Stimulated activated CD4-positive, alpha-beta T cell treated with anti-CD3 and anti-CD28 coated beads, Interleukin-15, amount 100 ng/mL, for 1 hour (primary cell): ENCODE measurements at regions not wholly inside any gene's neighbourhood (a gene's known extent, or its start where the extent isn't known, plus 50 kb on each side); places are given as distances from the start of the nearest gene placed in this dataset.
"Not testable (repeated sequence)": the region's sequence is repeated elsewhere in the genome, so short reads cannot be mapped to it uniquely, and the experiment has no call there.

Source experiments
- DNase-seq, 2 donors: peaks; one replicate each; pipeline ENCODE4 v3.0.0-alpha.2; 2020; ENCODE audit warnings: low read depth in 1 of 2, low spot score in 1 of 2

DNA sequence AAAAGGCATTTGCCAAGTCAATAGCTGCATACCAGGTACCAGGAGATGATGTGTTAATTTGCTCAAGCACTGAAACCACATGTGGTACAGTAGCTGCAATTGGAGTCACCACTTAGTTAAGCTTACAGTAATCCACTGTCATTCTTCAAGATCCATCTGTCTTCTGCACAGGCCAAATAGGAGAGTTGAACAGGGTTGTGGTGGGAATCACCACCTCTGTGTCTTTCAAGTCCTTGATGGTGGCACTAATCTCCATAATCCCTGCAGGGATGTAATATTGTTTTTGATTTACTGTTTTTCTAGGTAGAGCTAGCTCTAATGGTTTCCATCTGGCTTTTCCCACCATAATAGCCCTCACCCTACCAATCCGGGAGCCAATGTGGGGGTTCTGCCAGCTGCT, 91.9 kb downstream of the FCRL5 start:
- DNase-seq, result no peak

DNA sequence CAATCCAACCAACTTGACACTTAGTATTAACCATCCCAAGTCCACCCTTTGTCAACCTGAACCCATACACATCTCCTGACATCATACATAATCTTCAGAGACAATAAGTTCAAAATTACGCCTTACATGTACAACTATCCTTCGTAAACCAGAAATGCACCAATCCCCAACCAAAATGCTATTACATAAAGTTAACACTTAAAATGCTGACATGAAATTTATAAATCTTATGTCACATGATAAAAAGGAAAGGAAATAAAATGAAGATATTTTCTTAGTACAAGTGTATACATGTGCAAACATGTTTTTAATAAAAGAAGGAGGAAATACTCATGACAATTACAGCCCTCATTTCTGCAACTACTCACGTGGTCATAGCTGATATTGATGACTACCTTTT, 95.0 kb downstream of the FCRL5 start:
- no peak for DNase-seq

DNA sequence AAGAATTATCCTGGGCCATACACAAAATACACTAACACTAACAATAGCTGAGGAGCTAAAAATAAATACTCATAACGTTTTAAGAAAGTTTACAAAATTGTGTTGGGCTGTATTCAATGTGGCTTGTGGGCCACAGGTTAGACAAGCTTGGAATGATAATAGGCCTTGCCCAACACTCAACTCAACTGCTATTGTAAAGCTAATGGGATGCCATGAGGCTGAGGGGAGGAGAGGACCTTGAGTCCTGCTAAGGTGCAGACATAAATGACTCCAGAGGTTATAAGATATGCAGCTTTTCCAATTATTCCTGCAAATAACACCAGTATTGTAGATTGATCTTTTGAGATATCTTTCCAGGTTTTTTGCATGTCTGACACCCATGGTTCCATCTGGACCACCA, 97.0 kb downstream of the FCRL5 start:
- DNase-seq, result no peak

DNA sequence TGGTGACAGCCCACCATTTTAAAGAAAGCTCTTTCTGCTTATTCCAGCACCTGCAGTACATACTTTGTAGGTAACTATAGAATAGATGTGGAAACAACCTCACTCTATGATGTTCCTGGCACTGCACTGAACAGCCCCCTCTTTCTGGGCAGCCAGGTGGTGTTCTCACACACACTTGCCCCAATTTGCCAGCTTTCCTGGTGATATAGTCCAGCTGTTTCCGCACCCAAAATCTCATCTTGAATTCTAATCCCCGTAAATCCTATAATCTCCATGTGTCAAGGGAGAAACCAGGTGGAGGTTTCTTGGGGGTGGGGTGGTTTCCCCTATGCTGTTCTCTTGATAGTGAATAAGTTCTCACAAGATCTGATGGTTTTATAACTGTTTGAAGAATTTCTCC, 102.2 kb downstream of the FCRL5 start:
- DNase-seq, result no peak

DNA sequence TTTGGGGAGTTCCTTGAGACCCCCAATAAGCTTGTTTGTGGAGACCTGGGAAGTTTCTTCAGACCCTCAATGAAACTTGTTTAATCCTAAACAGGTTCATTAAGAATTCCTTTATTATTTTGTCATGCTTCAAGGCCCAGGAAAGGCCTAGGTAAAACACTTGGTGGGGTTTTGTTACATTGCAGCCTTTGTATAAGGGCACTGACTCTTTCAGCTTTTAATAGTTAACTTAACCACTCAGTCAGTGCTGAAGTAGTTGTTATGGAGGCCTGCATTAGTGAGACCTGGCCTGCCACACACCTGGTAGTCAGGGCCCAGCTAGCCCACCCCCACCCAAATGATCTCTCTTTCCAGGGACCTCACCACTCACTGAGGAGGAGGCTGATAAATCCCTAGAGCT, 103.7 kb downstream of the FCRL5 start:
- no peak for DNase-seq

DNA sequence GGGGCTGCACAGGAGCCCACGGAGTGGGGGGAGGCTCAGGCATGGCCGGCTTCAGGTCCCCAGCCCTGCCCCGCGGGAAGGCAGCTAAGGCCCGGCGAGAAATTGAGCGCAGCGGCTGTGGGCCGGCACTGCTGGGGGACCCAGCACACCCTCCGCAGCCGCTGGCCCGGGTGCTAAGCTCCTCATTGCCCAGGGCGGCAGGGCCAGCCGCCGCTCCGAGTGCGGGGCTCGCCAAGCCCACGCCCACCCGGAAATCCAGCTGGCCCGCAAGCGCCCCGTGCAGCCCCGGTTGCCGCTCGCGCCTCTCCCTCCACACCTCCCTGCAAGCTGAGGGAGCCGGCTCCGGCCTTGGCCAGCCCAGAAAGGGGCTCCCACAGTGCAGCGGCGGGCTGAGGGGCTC, 106.0 kb downstream of the FCRL5 start:
- DNase-seq, result not testable (repeated sequence)

DNA sequence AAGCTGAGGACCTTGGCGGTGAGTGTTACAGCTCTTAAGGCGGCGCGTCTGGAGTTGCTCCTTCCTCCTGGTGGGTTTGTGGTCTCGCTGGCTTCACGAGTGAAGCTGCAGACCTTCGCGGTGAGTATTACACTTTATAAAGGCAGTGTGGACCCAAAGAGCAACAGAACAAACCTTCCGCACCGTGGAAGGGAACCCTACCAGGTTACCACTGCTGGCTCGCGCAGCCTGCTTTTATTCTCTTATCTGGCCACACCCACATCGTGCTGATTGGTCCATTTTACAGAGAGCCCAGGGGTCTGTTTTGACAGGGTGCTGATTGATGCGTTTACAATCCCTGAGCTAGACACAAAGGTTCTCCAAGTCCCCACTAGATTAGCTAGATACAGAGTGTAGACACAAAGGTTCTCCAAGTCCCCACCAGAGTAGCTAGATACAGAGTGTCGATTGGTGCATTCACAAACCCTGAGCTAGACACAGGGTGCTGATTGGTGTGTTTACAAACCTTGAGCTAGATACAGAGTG, 106.6 kb downstream of the FCRL5 start:
- not testable (repeated sequence) for DNase-seq

DNA sequence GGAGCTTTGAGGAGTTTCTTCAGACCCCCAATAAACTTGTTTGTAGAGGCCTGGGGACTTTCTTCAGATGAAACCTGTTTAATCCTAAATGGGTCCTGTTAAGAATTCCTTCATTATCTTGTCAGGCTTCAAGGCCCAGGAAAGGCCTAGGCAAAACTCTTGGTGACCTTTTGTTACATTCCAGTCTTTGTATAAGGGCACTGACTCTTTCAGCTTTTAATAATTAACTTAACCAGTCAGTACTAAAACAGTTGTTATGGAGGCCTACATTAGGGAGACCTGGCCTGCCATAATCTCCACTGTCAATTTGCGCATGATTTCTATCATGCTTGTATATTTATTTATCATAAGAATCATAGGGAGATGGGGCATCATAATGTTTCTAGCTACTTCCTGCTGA, 110.2 kb downstream of the FCRL5 start:
- DNase-seq, result no peak

DNA sequence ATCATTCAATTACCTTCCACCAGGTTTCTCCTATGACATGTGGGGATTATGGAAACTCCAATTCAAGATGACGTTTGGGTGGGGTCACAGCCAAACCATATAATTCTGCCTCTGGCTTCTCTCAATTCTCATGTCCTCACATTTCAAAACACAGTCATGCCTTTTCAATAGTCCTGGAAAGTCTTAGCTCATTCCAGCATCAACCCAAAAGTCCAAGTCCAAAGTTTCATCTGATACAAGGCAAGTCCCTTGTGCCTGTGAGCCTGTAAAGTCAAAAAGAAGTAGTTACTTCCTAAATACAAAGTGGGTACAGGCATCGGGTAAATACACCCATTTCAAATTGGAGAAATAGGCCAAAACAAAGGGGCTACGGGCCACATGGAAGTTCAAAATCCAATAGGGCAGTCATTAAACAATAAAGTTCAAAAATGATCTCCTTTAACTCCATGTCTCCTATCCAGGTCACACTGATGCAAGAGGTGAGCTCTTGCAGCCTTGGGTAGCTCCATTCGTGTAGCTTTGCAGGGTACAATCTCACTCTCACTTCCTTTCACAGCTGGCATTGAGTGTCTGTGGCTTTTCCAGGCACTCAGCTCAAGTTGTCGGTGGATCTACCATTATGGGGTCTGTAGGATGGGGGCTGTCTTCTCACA, 112.9 kb downstream of the FCRL5 start:
- DNase-seq, result no peak

DNA sequence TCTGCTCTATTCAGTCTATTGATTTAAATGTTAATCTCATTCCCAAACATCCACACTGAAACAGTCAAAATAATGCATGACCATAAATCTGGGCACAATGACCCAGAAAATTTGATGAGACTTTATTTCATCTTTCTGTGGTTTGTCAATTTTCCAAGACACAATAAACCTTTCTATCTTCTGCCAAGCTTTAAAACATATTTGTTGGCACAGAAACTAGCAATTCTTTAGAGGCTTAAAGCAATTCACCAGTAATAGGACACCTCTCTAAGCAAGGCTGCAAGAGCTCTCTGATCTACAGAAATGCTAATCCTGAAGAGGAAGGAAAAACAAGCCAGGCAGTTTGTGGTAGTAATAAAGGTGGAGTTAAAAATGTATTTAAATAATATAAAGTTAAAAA, 113.7 kb downstream of the FCRL5 start:
- no peak for DNase-seq

DNA sequence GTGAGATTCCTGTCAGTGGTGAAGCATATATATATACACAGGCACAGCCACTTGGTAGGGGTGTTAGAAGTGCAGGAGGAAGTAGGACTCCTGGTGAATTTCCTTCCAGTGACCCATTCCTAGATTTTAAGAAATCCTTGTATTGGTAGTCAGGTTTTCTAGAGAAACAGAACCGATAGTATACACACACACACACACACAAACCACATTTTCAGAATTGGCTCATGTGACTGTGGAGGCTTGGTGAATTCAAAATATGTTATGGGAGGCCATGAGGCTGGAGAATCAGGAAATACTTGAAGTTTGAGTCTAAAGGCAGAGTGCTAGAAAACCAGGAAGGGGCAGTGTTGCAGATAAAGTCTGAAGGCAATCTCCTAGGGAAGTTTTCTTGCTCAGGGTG, 114.2 kb downstream of the FCRL5 start:
- no peak for DNase-seq

DNA sequence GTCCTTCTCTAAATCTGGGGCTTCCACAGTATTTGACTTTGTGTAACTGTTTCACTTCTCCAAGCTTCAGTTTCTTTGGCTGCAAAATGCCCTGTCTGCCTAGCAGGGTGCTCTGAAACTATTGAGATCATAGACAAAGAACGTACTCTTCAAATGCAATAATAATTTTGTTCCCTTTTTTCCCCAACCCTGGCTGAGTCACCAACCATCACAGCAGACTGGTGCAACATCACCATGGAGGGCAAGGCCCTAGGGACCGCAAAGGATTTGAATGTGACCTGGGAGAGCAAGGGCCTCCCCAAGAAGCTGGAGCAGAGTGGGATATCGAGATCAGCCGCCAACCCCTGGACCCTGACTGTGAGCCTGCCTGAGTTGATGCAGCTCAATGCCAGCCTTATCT, 115.0 kb downstream of the FCRL5 start:
- DNase-seq, result no peak

DNA sequence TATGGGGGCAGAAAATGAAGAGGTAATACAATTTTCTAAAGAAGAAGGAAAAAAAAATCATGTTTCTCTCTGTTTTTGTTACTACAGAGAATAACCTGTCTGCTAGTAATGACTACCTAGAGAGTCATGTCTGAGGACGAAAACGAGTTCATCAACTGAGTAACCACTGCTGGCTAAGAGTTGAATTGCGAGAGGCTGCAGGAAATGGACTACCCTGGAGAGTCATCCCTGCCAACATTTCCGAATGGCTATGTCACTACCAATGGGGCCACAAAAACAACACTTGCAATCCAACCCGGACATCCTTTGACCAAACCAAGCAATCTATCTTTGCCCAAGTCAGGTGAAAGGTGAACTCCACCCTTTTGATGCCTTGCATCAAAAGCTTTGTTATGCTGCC, 120.6 kb downstream of the FCRL5 start:
- no peak for DNase-seq

DNA sequence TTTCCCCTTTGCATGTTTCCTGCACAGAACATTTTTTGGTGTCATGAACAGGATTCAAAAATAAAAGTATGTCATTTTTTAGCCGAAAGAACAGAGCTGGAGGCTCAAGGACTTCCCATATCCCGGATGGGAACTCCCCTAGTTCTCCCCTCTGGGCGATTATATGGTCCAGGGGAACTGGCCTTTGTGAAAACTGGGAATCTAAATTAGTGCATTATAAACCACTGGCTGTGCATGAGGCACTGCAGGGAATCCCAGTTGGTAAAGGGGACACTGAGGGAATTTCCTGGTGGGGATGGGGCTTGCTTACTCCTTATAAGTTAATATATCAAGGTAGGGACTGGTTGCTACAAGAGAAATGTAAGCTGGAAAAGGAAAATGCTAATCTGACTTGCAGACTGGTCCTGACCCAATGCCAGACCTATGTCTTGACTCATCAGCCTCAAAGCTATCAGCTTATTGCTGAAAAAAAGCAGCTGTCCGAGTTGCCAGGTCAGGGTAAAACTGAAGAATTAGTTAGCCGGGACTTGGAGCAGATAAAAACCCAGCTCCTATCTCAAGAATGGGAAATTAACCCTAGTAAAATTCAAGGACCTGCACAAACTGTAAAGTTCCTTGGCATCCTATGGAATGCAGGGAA, 122.6 kb downstream of the FCRL5 start:
- DNase-seq, result no peak

DNA sequence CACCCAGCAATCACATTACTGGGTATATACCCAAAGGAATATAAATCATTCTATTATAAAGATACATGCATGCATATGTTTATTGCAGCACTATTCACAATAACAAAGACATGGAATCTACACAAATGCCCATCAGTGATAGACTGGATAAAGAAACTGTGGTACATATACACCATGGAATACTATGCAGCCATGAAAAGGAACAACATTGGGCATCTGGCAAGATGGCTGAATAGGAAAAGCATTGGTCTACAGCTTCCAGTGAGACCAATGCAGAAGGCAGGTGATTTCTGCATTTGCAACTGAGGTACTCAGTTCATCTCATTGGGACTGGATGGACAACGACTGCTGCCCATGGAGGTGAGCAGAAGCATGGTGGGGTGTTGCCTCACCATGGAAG, 128.6 kb downstream of the FCRL5 start:
- not testable (repeated sequence) for DNase-seq

DNA sequence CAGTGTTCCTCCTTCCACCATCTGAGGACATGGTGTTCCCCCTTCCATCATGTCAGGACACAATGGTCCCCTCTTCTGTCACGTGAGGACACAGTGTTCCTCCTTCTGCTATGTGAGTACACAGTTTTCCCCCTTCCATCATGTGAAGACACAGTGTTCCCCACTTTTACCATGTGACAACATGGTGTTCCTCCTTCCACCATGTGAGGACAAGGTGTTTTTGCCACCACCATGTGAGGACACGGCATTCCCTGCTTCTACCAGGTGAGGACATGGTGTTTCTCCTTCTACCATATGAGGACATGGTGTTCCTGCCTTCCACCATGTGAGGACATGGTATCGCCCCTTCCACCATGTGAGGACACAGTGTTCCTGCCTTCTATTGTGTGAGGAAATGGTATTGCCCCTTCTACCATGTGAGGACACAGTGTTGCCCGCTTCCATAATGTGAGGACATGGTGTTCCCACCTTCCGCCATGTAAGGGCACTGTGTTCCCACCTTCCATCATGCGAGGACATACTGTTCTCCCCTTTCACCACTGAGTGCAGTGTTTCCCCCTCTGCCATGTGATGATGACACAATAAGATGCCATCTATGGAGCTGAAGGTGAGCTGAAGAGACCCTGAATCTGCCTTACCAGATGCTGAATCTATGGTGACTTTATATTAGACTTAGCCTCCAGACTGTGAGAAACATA, 132.3 kb downstream of the FCRL5 start:
- DNase-seq, result no peak

DNA sequence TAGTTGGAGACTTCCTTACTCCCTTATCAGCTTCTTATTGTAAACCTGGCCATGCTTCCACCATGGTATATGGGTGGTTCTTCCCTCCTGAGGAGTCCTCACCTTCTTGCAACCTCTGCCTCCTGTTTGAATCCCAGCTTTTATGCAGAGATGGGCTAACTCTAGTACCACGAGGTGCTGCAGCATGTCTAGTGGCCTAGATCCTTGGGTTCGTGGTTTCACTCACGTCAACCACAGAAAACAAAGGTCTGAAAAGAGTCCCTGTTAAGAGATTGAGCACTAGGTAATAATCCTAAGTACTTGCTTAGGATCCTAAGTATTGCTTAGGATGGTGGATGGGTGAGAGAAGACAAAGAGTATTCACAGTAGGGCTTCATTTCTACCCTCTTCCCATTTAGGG, 133.7 kb downstream of the FCRL5 start:
- no peak for DNase-seq

DNA sequence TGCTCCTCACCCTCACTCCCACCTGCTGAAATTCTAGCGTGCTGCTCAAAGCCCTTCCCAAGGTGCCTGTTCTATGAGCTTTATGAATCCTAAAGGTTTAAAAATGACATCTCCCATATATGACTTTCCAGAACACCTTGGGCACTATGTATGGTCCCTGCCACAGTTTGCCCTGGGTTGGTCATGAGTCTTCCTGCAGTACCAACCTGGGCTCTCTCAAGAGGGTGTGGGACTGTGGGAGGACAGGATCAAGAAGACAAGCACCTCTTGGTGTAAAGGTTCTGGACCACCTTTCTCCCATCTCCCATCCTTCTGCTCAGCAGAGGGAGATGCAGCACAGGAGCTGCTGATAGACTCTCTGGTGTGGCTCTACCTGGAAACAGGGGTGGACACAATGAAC, 134.1 kb downstream of the FCRL5 start:
- no peak for DNase-seq

DNA sequence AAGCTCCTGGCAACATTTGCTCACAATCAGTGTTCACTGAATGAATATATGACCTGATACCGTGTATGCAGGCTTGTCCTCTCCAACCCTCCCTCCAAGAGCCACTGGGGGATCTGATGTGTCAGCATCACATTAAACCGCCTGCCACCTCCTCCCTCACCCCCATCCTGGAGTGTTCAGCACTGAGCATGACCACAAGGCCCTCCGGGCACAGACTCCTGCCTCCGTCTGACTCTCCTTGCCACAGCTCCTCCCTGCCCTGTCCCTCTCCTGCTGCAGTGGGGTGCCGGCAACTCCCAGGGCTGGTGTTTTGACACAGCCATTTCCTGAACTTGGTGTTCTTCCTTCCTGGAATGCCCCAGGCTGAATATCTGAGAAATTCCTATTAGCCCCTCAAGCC, 136.7 kb downstream of the FCRL5 start:
- no peak for DNase-seq

DNA sequence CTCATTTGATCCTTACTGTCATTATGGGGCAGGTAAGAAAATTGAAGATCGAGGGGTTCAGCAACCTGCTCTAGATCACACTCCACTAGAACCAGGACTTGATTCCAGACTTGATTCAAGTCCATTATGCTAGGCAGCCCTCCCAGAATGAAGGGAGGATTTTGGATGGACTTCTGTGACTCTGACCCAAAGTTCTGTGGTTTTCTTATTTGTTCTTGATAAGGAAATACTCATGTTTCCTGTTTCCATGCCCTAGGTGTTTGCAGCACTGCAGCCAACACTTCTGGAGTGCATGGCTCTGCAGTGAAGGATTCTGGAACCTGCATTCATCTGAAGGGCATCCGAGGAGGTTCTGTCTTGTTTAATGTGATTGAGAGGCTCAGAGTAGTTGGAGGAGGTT, 140.0 kb downstream of the FCRL5 start:
- DNase-seq, result no peak

DNA sequence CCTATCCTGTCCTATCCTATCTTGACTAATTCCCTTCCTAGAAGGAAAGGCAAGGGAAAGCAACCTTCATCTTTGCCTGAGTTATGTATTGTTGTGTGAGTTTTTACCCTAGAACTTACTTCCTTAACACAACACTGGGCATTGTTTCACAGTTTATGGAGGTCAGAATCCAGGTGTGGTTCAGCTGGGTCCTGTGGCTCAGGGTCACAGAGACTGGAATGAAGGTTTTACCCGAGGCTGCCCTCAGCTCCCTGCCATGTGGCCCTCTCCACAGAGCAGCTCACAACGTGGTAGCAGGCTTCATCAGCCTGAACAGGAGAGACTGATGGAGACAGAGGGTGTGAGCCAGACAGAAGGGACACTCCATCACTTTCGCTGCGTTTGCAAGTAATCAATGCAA, 140.5 kb downstream of the FCRL5 start:
- DNase-seq, result no peak

DNA sequence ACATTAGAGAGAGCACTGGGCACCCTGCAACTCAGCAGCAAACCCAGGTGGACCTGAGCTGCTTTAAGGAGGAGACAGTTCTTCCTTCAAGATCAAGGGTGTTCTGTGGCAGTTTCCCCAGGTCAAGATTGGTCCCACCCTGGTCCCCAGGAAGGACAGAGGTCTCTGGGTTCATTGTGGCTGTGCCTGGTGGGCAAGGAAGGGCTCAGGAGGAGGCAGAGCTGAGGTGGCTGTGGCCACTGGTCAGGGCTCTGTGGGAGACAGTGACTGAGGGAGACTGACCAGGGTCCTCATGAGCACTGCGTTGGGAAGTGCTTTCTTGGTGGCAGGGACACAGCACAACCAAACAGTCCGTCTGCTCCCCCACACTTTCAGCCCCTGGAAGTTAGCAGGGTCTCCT, 141.3 kb downstream of the FCRL5 start:
- DNase-seq, result no peak

DNA sequence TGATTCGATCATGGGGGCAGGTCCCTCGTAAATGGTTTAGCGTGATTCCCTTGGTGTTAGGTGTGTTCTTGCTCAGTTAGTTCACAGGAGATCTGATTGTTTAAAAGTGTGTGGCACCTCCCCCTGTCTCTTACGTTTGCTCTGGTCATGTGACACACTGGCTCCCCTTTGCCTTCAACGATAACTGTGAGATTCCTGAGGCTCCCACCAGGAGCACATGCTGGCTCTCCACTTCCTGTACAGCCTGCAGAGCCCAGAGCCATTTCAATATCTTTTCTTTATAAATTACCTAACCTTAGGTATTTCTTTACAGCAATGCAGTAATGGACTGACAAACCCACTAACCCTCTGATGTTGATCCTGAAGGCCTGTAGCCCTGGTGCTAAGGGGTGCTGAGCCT, 141.9 kb downstream of the FCRL5 start:
- DNase-seq, result no peak
